ENCODE measurements at regions not wholly inside any gene's neighbourhood (a gene's known extent, or its start where the extent isn't known, plus 50 kb on each side); places are given as distances from the start of the nearest gene placed in this dataset.

- Histone ChIP-seq H3K36me3 (ENCODE audit: control insufficient read depth, low read depth, low read length) (no peaks in the 10 kb centered on the region), H3K9ac (ENCODE audit: low read length) (no peak overlapping the region), H3K9me3 (ENCODE audit: control insufficient read depth, low read depth, low read length) (no peaks in the 10 kb centered on the region), H3K4me3 (ENCODE audit: low read length) (no peak overlapping the region), H3K27ac (ENCODE audit: low read length) (no peak overlapping the region), H3K27me3 (ENCODE audit: control insufficient read depth, insufficient read depth, low read length) (peaks cover 43% of the 10 kb centered on the region), H3K4me1 (ENCODE audit: control insufficient read depth, low read depth, low read length) (no peaks in the 10 kb centered on the region)
These were observed 61.2 kb upstream of the GLI2 start for GRCh38 chr2:120674246-120675170.

- H3K4me1 ChIP-seq (ENCODE audit: control insufficient read depth, low read depth, low read length), result no peaks in the 10 kb centered on the region
- H3K36me3 ChIP-seq (ENCODE audit: control insufficient read depth, low read depth, low read length), result no peaks in the 10 kb centered on the region
- peaks cover 41% of the 10 kb centered on the region for H3K27me3 ChIP-seq (ENCODE audit: control insufficient read depth, insufficient read depth, low read length)
- H3K4me3 ChIP-seq (ENCODE audit: low read length), result no peak overlapping the region
- no peak overlapping the region for H3K27ac ChIP-seq (ENCODE audit: low read length)
- no peak overlapping the region for H3K9ac ChIP-seq (ENCODE audit: low read length)
- H3K9me3 ChIP-seq (ENCODE audit: control insufficient read depth, low read depth, low read length), result no peaks in the 10 kb centered on the region
These were observed 60.1 kb upstream of the GLI2 start for GRCh38 chr2:120675460-120676130.

- Histone ChIP-seq H3K4me3 (ENCODE audit: low read length) (no peak overlapping the region), H3K4me1 (ENCODE audit: control insufficient read depth, low read depth, low read length) (no peaks in the 10 kb centered on the region), H3K27ac (ENCODE audit: low read length) (no peak overlapping the region), H3K36me3 (ENCODE audit: control insufficient read depth, low read depth, low read length) (no peaks in the 10 kb centered on the region), H3K9me3 (ENCODE audit: control insufficient read depth, low read depth, low read length) (no peaks in the 10 kb centered on the region), H3K9ac (ENCODE audit: low read length) (no peak overlapping the region), H3K27me3 (ENCODE audit: control insufficient read depth, insufficient read depth, low read length) (peaks cover 34% of the 10 kb centered on the region)
These were observed 58.4 kb upstream of the GLI2 start for GRCh38 chr2:120677221-120677620.

GRCh38 chr2:120677696-120678247 is 57.9 kb upstream of the GLI2 start:
- Histone ChIP-seq H3K9me3 (ENCODE audit: control insufficient read depth, low read depth, low read length) (no peaks in the 10 kb centered on the region), H3K27me3 (ENCODE audit: control insufficient read depth, insufficient read depth, low read length) (peaks cover 34% of the 10 kb centered on the region), H3K27ac (ENCODE audit: low read length) (no peak overlapping the region)

GRCh38 chr2:120678251-120678650 is 57.4 kb upstream of the GLI2 start:
- Histone ChIP-seq H3K4me1 (ENCODE audit: control insufficient read depth, low read depth, low read length) (no peaks in the 10 kb centered on the region), H3K27me3 (ENCODE audit: control insufficient read depth, insufficient read depth, low read length) (peaks cover 34% of the 10 kb centered on the region)

More at GRCh38 chr2:120677696-120678247, 57.9 kb upstream of the GLI2 start:
- no peaks in the 10 kb centered on the region for H3K36me3 ChIP-seq (ENCODE audit: control insufficient read depth, low read depth, low read length)
- H3K4me3 ChIP-seq (ENCODE audit: low read length), result no peak overlapping the region
- H3K4me1 ChIP-seq (ENCODE audit: control insufficient read depth, low read depth, low read length), result no peaks in the 10 kb centered on the region
- H3K9ac ChIP-seq (ENCODE audit: low read length), result no peak overlapping the region

GRCh38 chr2:120678926-120679325 is 56.7 kb upstream of the GLI2 start:
- H3K4me1 ChIP-seq (ENCODE audit: control insufficient read depth, low read depth, low read length), result no peaks in the 10 kb centered on the region
- H3K9me3 ChIP-seq (ENCODE audit: control insufficient read depth, low read depth, low read length), result no peaks in the 10 kb centered on the region
- no peak overlapping the region for H3K4me3 ChIP-seq (ENCODE audit: low read length)
- no peaks in the 10 kb centered on the region for H3K36me3 ChIP-seq (ENCODE audit: control insufficient read depth, low read depth, low read length)
- peaks cover 34% of the 10 kb centered on the region for H3K27me3 ChIP-seq (ENCODE audit: control insufficient read depth, insufficient read depth, low read length)
- H3K27ac ChIP-seq (ENCODE audit: low read length), result no peak overlapping the region
- H3K9ac ChIP-seq (ENCODE audit: low read length), result no peak overlapping the region

More at GRCh38 chr2:120678251-120678650, 57.4 kb upstream of the GLI2 start:
- H3K27ac ChIP-seq (ENCODE audit: low read length), result no peak overlapping the region
- no peak overlapping the region for H3K4me3 ChIP-seq (ENCODE audit: low read length)
- no peaks in the 10 kb centered on the region for H3K36me3 ChIP-seq (ENCODE audit: control insufficient read depth, low read depth, low read length)
- no peaks in the 10 kb centered on the region for H3K9me3 ChIP-seq (ENCODE audit: control insufficient read depth, low read depth, low read length)
- H3K9ac ChIP-seq (ENCODE audit: low read length), result no peak overlapping the region

GRCh38 chr2:120679526-120679925 is 56.1 kb upstream of the GLI2 start:
- Histone ChIP-seq H3K36me3 (ENCODE audit: control insufficient read depth, low read depth, low read length) (no peaks in the 10 kb centered on the region), H3K4me1 (ENCODE audit: control insufficient read depth, low read depth, low read length) (no peaks in the 10 kb centered on the region), H3K27ac (ENCODE audit: low read length) (no peak overlapping the region), H3K27me3 (ENCODE audit: control insufficient read depth, insufficient read depth, low read length) (peaks cover 34% of the 10 kb centered on the region), H3K9ac (ENCODE audit: low read length) (no peak overlapping the region), H3K4me3 (ENCODE audit: low read length) (no peak overlapping the region), H3K9me3 (ENCODE audit: control insufficient read depth, low read depth, low read length) (no peaks in the 10 kb centered on the region)

GRCh38 chr2:120680136-120680761 is 55.4 kb upstream of the GLI2 start:
- no peak overlapping the region for H3K4me3 ChIP-seq (ENCODE audit: low read length)
- H3K27ac ChIP-seq (ENCODE audit: low read length), result no peak overlapping the region
- H3K9ac ChIP-seq (ENCODE audit: low read length), result no peak overlapping the region
- peaks cover 30% of the 10 kb centered on the region for H3K27me3 ChIP-seq (ENCODE audit: control insufficient read depth, insufficient read depth, low read length)
- H3K36me3 ChIP-seq (ENCODE audit: control insufficient read depth, low read depth, low read length), result no peaks in the 10 kb centered on the region
- no peaks in the 10 kb centered on the region for H3K9me3 ChIP-seq (ENCODE audit: control insufficient read depth, low read depth, low read length)
- H3K4me1 ChIP-seq (ENCODE audit: control insufficient read depth, low read depth, low read length), result no peaks in the 10 kb centered on the region

GRCh38 chr2:120681181-120681580 is 54.5 kb upstream of the GLI2 start:
- Histone ChIP-seq H3K36me3 (ENCODE audit: control insufficient read depth, low read depth, low read length) (no peaks in the 10 kb centered on the region), H3K9ac (ENCODE audit: low read length) (no peak overlapping the region), H3K4me3 (ENCODE audit: low read length) (no peak overlapping the region), H3K4me1 (ENCODE audit: control insufficient read depth, low read depth, low read length) (no peaks in the 10 kb centered on the region), H3K27me3 (ENCODE audit: control insufficient read depth, insufficient read depth, low read length) (peaks cover 26% of the 10 kb centered on the region), H3K27ac (ENCODE audit: low read length) (no peak overlapping the region), H3K9me3 (ENCODE audit: control insufficient read depth, low read depth, low read length) (no peaks in the 10 kb centered on the region)

- H3K4me3 ChIP-seq (ENCODE audit: low read length), result no peak overlapping the region
- peaks cover 20% of the 10 kb centered on the region for H3K27me3 ChIP-seq (ENCODE audit: control insufficient read depth, insufficient read depth, low read length)
- no peak overlapping the region for H3K9ac ChIP-seq (ENCODE audit: low read length)
- no peak overlapping the region for H3K27ac ChIP-seq (ENCODE audit: low read length)
- no peaks in the 10 kb centered on the region for H3K4me1 ChIP-seq (ENCODE audit: control insufficient read depth, low read depth, low read length)
- no peaks in the 10 kb centered on the region for H3K36me3 ChIP-seq (ENCODE audit: control insufficient read depth, low read depth, low read length)
- H3K9me3 ChIP-seq (ENCODE audit: control insufficient read depth, low read depth, low read length), result no peaks in the 10 kb centered on the region
These were observed 53.9 kb upstream of the GLI2 start for GRCh38 chr2:120681696-120682288.

- Histone ChIP-seq H3K27ac (ENCODE audit: low read length) (no peak overlapping the region), H3K4me1 (ENCODE audit: control insufficient read depth, low read depth, low read length) (no peaks in the 10 kb centered on the region), H3K4me3 (ENCODE audit: low read length) (no peak overlapping the region), H3K9ac (ENCODE audit: low read length) (no peak overlapping the region), H3K36me3 (ENCODE audit: control insufficient read depth, low read depth, low read length) (no peaks in the 10 kb centered on the region), H3K27me3 (ENCODE audit: control insufficient read depth, insufficient read depth, low read length) (peaks cover 18% of the 10 kb centered on the region), H3K9me3 (ENCODE audit: control insufficient read depth, low read depth, low read length) (no peaks in the 10 kb centered on the region)
These were observed 53.0 kb upstream of the GLI2 start for GRCh38 chr2:120682654-120683053.
